ENCODE measurements at regions not wholly inside any gene's neighbourhood (a gene's known extent, or its start where the extent isn't known, plus 50 kb on each side); places are given as distances from the start of the nearest gene placed in this dataset.
"Not testable (repeated sequence)": the region's sequence is repeated elsewhere in the genome, so short reads cannot be mapped to it uniquely, and the experiment has no call there.

GRCh38 chr14:34098045-34098984 lies 147.4 kb upstream of the EGLN3 start:
- DNase-seq (ENCODE audit: low read depth, low spot score), result no peak

- DNase-seq (ENCODE audit: low read depth, low spot score), result no peak
Observed at GRCh38 chr14:34097644-34098043, 146.8 kb upstream of the EGLN3 start.

- DNase-seq (ENCODE audit: low read depth, low spot score), result no peak
Observed at GRCh38 chr14:34094384-34094783, 143.5 kb upstream of the EGLN3 start.

GRCh38 chr14:34093883-34094282 lies 143.0 kb upstream of the EGLN3 start:
- no peak for DNase-seq (ENCODE audit: low read depth, low spot score)

- no peak for DNase-seq (ENCODE audit: low read depth, low spot score)
Observed at GRCh38 chr14:34090451-34090850, 139.6 kb upstream of the EGLN3 start.

- DNase-seq (ENCODE audit: low read depth, low spot score), result no peak
Observed at GRCh38 chr14:34088914-34089313, 138.0 kb upstream of the EGLN3 start.

- no peak for DNase-seq (ENCODE audit: low read depth, low spot score)
Observed at GRCh38 chr14:34087571-34087970, 136.7 kb upstream of the EGLN3 start.

- no peak for DNase-seq (ENCODE audit: low read depth, low spot score)
Observed at GRCh38 chr14:34086223-34086757, 135.4 kb upstream of the EGLN3 start.

- DNase-seq (ENCODE audit: low read depth, low spot score), result no peak
Observed at GRCh38 chr14:34085695-34086094, 134.8 kb upstream of the EGLN3 start.

- DNase-seq (ENCODE audit: low read depth, low spot score), result no peak
Observed at GRCh38 chr14:34081576-34082136, 130.8 kb upstream of the EGLN3 start.

- no peak for DNase-seq (ENCODE audit: low read depth, low spot score)
Observed at GRCh38 chr14:34081101-34081575, 130.3 kb upstream of the EGLN3 start.

GRCh38 chr14:34079643-34080042 lies 128.8 kb upstream of the EGLN3 start:
- not testable (repeated sequence) for DNase-seq (ENCODE audit: low read depth, low spot score)

- no peak for DNase-seq (ENCODE audit: low read depth, low spot score)
Observed at GRCh38 chr14:34078117-34078743, 127.4 kb upstream of the EGLN3 start.

- no peak for DNase-seq (ENCODE audit: low read depth, low spot score)
Observed at GRCh38 chr14:34075826-34076225, 125.0 kb upstream of the EGLN3 start.

- no peak for DNase-seq (ENCODE audit: low read depth, low spot score)
Observed at GRCh38 chr14:34075042-34075744, 124.3 kb upstream of the EGLN3 start.

- no peak for DNase-seq (ENCODE audit: low read depth, low spot score)
Observed at GRCh38 chr14:34072921-34073320, 122.0 kb upstream of the EGLN3 start.

- no peak for DNase-seq (ENCODE audit: low read depth, low spot score)
Observed at GRCh38 chr14:34072401-34072800, 121.5 kb upstream of the EGLN3 start.

GRCh38 chr14:34070917-34071407 lies 120.1 kb upstream of the EGLN3 start:
- DNase-seq (ENCODE audit: low read depth, low spot score), result no peak

GRCh38 chr14:34069854-34070582 lies 119.1 kb upstream of the EGLN3 start:
- DNase-seq (ENCODE audit: low read depth, low spot score), result no peak

- no peak for DNase-seq (ENCODE audit: low read depth, low spot score)
Observed at GRCh38 chr14:34067587-34067986, 116.7 kb upstream of the EGLN3 start.
